IMR-90 (cell line): ENCODE measurements at regions not wholly inside any gene's neighbourhood (a gene's known extent, or its start where the extent isn't known, plus 50 kb on each side); places are given as distances from the start of the nearest gene placed in this dataset.

Source experiments
- ATAC-seq: fragments of 200-7000 bp; cut with Tn5 transposase; 2 replicates; pipeline ENCODE4 v1.9.1; 2020; ENCODE audit warnings: low read depth, mild to moderate bottlenecking, moderate library complexity
- BruUV-seq: library from RNA; stranded (reverse); fragments of 400-500 nt; replicated peaks from 2 replicates; lab custom pipeline; 2021; lab: Mats Ljungman, UMichigan
- CTCF ChIA-PET: fragments of 300-600 bp; formaldehyde crosslinking; extraction: SDS; loops from one replicate; lab custom pipeline; 2021; ENCODE audit warnings: antibody characterized with exemption; lab: Yijun Ruan, JAX
- POLR2A ChIA-PET: fragments of 300-600 bp; sonication (Branson Sonifier 250); formaldehyde crosslinking; loops from one replicate; lab custom pipeline; 2022; ENCODE audit warnings: antibody characterized with exemption; ENCODE audit not compliant: unreplicated experiment; lab: Charles Lee
- DNase-seq: peaks from one replicate; pipeline ENCODE4 v3.0.0; 2013
- H2AFZ ChIP-seq: replicated peaks from 2 replicates; pipeline ENCODE3; 2013; ENCODE audit warnings: low read length, mild to moderate bottlenecking; ENCODE audit not compliant: poor library complexity
- H2AK5ac ChIP-seq: 2 replicates; pipeline ENCODE4 v1.6.1; 2013; ENCODE audit warnings: low read depth, low read length, inconsistent platforms
- H2AK9ac ChIP-seq: replicated peaks from 2 replicates; pipeline ENCODE3; 2013; ENCODE audit warnings: mild to moderate bottlenecking, low read depth, low read length, moderate library complexity; ENCODE audit not compliant: poor library complexity
- H2BK120ac ChIP-seq: 2 replicates; pipeline ENCODE4 v1.6.1; 2013; ENCODE audit warnings: low read depth, low read length, inconsistent platforms
- H2BK15ac ChIP-seq: 3 replicates; pipeline ENCODE4 v1.6.1; 2013; ENCODE audit warnings: low read depth, low read length, inconsistent platforms
- H2BK20ac ChIP-seq: 2 replicates; pipeline ENCODE4 v1.6.1; 2013; ENCODE audit warnings: low read depth, mild to moderate bottlenecking, inconsistent platforms, low read length, moderate library complexity
- H2BK5ac ChIP-seq: 2 replicates; pipeline ENCODE4 v1.6.1; 2013; ENCODE audit warnings: mild to moderate bottlenecking, low read depth, low read length, inconsistent platforms; ENCODE audit not compliant: poor library complexity, severe bottlenecking
- H3K14ac ChIP-seq: replicated peaks from 2 replicates; pipeline ENCODE4 v1.6.1; 2013; ENCODE audit warnings: low read depth, low read length, inconsistent platforms
- H3K18ac ChIP-seq: 2 replicates; pipeline ENCODE4 v1.6.1; 2013; ENCODE audit warnings: low read depth, low read length, control low read depth
- H3K23ac ChIP-seq: 2 replicates; pipeline ENCODE4 v1.6.1; 2013; ENCODE audit warnings: low read depth, low read length, inconsistent platforms
- H3K27ac ChIP-seq: 2 replicates; pipeline ENCODE4 v1.5.1; 2013; ENCODE audit warnings: mild to moderate bottlenecking, control low read depth, low read length; ENCODE audit not compliant: insufficient read depth
- H3K27me3 ChIP-seq: 2 replicates; pipeline ENCODE4 v1.6.1; 2013; ENCODE audit warnings: low read length; ENCODE audit not compliant: control insufficient read depth, insufficient read depth
- H3K36me3 ChIP-seq: 2 replicates; pipeline ENCODE4 v1.6.1; 2013; ENCODE audit warnings: low read length, mixed read lengths; ENCODE audit not compliant: control insufficient read depth, insufficient read depth
- H3K4ac ChIP-seq: 2 replicates; pipeline ENCODE4 v1.6.1; 2013; ENCODE audit warnings: low read depth, low read length, inconsistent platforms
- H3K4me1 ChIP-seq: 2 replicates; pipeline ENCODE4 v1.6.1; 2013; ENCODE audit warnings: low read length, mixed read lengths; ENCODE audit not compliant: control insufficient read depth, insufficient read depth
- H3K4me2 ChIP-seq: 2 replicates; pipeline ENCODE4 v1.6.1; 2013; ENCODE audit warnings: low read depth, mild to moderate bottlenecking, control low read depth, low read length, moderate library complexity
- H3K4me3 ChIP-seq: 2 replicates; pipeline ENCODE4 v1.5.1; 2013; ENCODE audit warnings: low read depth, mild to moderate bottlenecking, control low read depth, low read length, moderate library complexity; ENCODE audit not compliant: insufficient read depth
- H3K56ac ChIP-seq: 2 replicates; pipeline ENCODE4 v1.6.1; 2013; ENCODE audit warnings: low read length, inconsistent platforms; ENCODE audit not compliant: insufficient read depth; ENCODE audit errors: extremely low read depth
- H3K79me1 ChIP-seq, 2 experiments: 2 replicates each; pipeline ENCODE4 v1.6.1; 2013; ENCODE audit warnings: low read length in 2 of 2, inconsistent platforms in 1 of 2, low read depth in 1 of 2
- H3K9ac ChIP-seq: 2 replicates; pipeline ENCODE4 v1.6.1; 2013; ENCODE audit warnings: low read depth, low read length, control low read depth
- H3K9me1 ChIP-seq: 2 replicates; pipeline ENCODE4 v1.6.1; 2013; ENCODE audit warnings: low read length, inconsistent platforms; ENCODE audit not compliant: insufficient read depth
- H3K9me3 ChIP-seq: 2 replicates; pipeline ENCODE4 v1.6.1; 2013; ENCODE audit warnings: low read length; ENCODE audit not compliant: control insufficient read depth, insufficient read depth
- H4K20me1 ChIP-seq: 2 replicates; pipeline ENCODE4 v1.6.1; 2013; ENCODE audit warnings: low read length, inconsistent platforms; ENCODE audit not compliant: insufficient read depth
- H4K5ac ChIP-seq: 2 replicates; pipeline ENCODE4 v1.6.1; 2013; ENCODE audit warnings: mild to moderate bottlenecking, low read depth, low read length, control low read depth
- H4K8ac ChIP-seq, 2 experiments: 2 replicates each; pipeline ENCODE4 v1.6.1; 2013; ENCODE audit warnings: low read depth in 2 of 2, low read length in 2 of 2, control low read depth in 1 of 2, inconsistent platforms in 1 of 2
- H4K91ac ChIP-seq: 2 replicates; pipeline ENCODE4 v1.6.1; 2013; ENCODE audit warnings: low read depth, low read length, inconsistent platforms; ENCODE audit not compliant: insufficient read depth
- CEBPB ChIP-seq: IDR thresholded peaks from 2 replicates; pipeline ENCODE4 v1.6.1; 2012; ENCODE audit warnings: low read depth, low read length, improper control_type of control experiment
- CHD1 ChIP-seq: IDR thresholded peaks from 2 replicates; pipeline ENCODE4 v1.6.1; 2012; ENCODE audit warnings: low read depth, low read length, improper control_type of control experiment
- MAFK ChIP-seq: IDR thresholded peaks from 2 replicates; pipeline ENCODE4 v1.6.1; 2012; ENCODE audit warnings: low read depth, low read length, improper control_type of control experiment
- NFE2L2 ChIP-seq: fragments of 150-350 bp; IDR thresholded peaks from 2 replicates; pipeline ENCODE4 v1.6.1; 2016; ENCODE audit warnings: low read depth, mild to moderate bottlenecking, low read length
- RCOR1 ChIP-seq: IDR thresholded peaks from 2 replicates; pipeline ENCODE4 v1.6.1; 2012; ENCODE audit warnings: mild to moderate bottlenecking, low read length, improper control_type of control experiment; ENCODE audit not compliant: insufficient replicate concordance
- RFX5 ChIP-seq: IDR thresholded peaks from 2 replicates; pipeline ENCODE4 v1.8.0; 2012; ENCODE audit warnings: low read depth, mild to moderate bottlenecking, low read length, moderate library complexity
- SMC3 ChIP-seq: fragments of 150-350 bp; IDR thresholded peaks from 2 replicates; pipeline ENCODE4 v1.6.1; 2016; ENCODE audit warnings: low read depth, mild to moderate bottlenecking, antibody characterized with exemption, low read length, moderate library complexity
- WGBS, 2 experiments: methylation state at CpG; one replicate each; pipeline versions ENCODE4 v1.1.5 to v1.1.7; 2013; ENCODE audit warnings: missing lambda C conversion rate in 2 of 2; ENCODE audit not compliant: insufficient read length in 1 of 2; ENCODE audit errors: extremely low coverage in 2 of 2; 5-methylcytosine and 5-hydroxymethylcytosine counted together
- dilution Hi-C: fragments of 300-500 bp; cut with HindIII; formaldehyde crosslinking; loops from one replicate; pipeline ENCODE4 v1.14.3; 2018; ENCODE audit warnings: low sequenced_read_pairs; ENCODE audit not compliant: unreplicated experiment
- in situ Hi-C: fragments of 300-500 bp; cut with MboI; formaldehyde crosslinking; loops from 3 replicates; pipeline ENCODE4 v1.14.3; 2019; ENCODE audit warnings: low sequenced_read_pairs, inconsistent platforms, mixed read lengths
- intact Hi-C: fragments of 100-400 bp; cut with micrococcal nuclease; formaldehyde crosslinking; loops from 2 replicates; pipeline ENCODE4 v1.10.0; 2022

DNA sequence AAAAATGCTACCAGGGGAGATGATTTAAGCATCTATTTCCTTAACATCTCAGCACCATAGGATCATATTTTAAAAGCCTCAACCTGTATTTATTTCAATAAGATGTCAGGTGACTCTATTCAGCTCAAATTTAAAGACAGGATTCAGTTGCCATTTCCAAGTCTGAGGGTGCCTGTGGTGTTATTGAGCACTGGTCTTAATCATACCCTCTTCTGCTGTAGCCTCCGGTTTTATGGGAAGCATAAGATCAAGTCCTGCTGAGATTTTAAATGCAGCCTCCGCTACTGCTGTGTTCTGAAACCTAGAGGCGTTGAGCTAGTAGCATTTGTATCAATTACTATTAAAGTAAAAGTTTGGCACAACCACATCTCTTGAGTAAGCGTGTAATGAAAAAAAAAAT is 185.7 kb upstream of the NWD2 start:
- intact Hi-C loops: no loop called here
- H3K23ac ChIP-seq: no peak overlapping the region
- no peak overlapping the region for H3K27ac ChIP-seq
- H3K36me3 ChIP-seq: no peaks in the 10 kb centered on the region
- in situ Hi-C loops: no loop called here
- no peak overlapping the region for H3K14ac ChIP-seq
- ATAC-seq: no peak
- no peaks in the 10 kb centered on the region for H3K79me1 ChIP-seq
- H3K9me3 ChIP-seq: peaks cover 2% of the 10 kb centered on the region; the same call in 1 of the 2 replicates
- POLR2A ChIA-PET: no interaction called here
- no peaks in the 10 kb centered on the region for H3K9me1 ChIP-seq
- H4K5ac ChIP-seq: no peak overlapping the region
- H3K4me1 ChIP-seq: no peaks in the 10 kb centered on the region
- no peak overlapping the region for H3K9ac ChIP-seq
- no peak overlapping the region for H4K91ac ChIP-seq
- H2AK5ac ChIP-seq: no peak overlapping the region
- BruUV-seq: no TSS peak
- H2BK15ac ChIP-seq: no peak overlapping the region
- CTCF ChIA-PET: no interaction called here
- H2AFZ ChIP-seq: no peak overlapping the region
- H4K8ac ChIP-seq: no peak overlapping the region
- no peak overlapping the region for H2BK20ac ChIP-seq
- no peak overlapping the region for H3K4me3 ChIP-seq
- dilution Hi-C loops: no loop called here
- no peak overlapping the region for H2BK120ac ChIP-seq
- no peak overlapping the region for H2AK9ac ChIP-seq
- no peak overlapping the region for H3K56ac ChIP-seq
- no peaks in the 10 kb centered on the region for H3K27me3 ChIP-seq
- DNase-seq: no peak
- no peak overlapping the region for H3K4ac ChIP-seq
- H3K4me2 ChIP-seq: no peak overlapping the region
- TF ChIP-seq RFX5: no peak
- no peak for TF ChIP-seq CHD1
- TF ChIP-seq CEBPB: no peak
- no peak for TF ChIP-seq NFE2L2
- TF ChIP-seq MAFK: no peak
- TF ChIP-seq RCOR1: no peak
- no peak for TF ChIP-seq SMC3
- no peaks in the 10 kb centered on the region for H4K20me1 ChIP-seq
- no CpG with 5 or more reads among the region's 4 CpGs for WGBS, 2 experiments
- no peak overlapping the region for H2BK5ac ChIP-seq
- no peak overlapping the region for H3K18ac ChIP-seq
